CD4-positive, alpha-beta memory T cell (primary cell): ENCODE measurements at regions not wholly inside any gene's neighbourhood (a gene's known extent, or its start where the extent isn't known, plus 50 kb on each side); places are given as distances from the start of the nearest gene placed in this dataset.
A peak's percentile ranks its signal among the peaks of the same experiment; 100 is the strongest.

ENCODE experiments used
- CTCF ChIA-PET: fragments of 350-600 bp; sonication (Branson Sonifier 250); formaldehyde crosslinking; loops from one replicate; lab custom pipeline; 2021; ENCODE audit warnings: inconsistent platforms; ENCODE audit not compliant: partially characterized antibody; lab: Charles Lee
- POLR2A ChIA-PET: fragments of 350-600 bp; sonication (Branson Sonifier 250); formaldehyde crosslinking; loops from one replicate; lab custom pipeline; 2021; ENCODE audit not compliant: partially characterized antibody; lab: Charles Lee
- DNase-seq, 5 donors: peaks; one replicate each; pipeline versions ENCODE4 v3.0.0 to v3.0.0-alpha.2; 2020 to 2022; ENCODE audit warnings: mixed read lengths in 1 of 5
- H3K27ac ChIP-seq: one replicate; pipeline ENCODE4 v1.7.0; 2013; ENCODE audit warnings: low read depth, low read length
- H3K27me3 ChIP-seq: 2 replicates; pipeline ENCODE4 v1.7.0; 2013; ENCODE audit warnings: mild to moderate bottlenecking, low read length, moderate library complexity; ENCODE audit not compliant: insufficient read depth
- H3K36me3 ChIP-seq: 2 replicates; pipeline ENCODE4 v1.7.0; 2013; ENCODE audit warnings: mild to moderate bottlenecking, low read length, moderate library complexity; ENCODE audit not compliant: insufficient read depth
- H3K4me1 ChIP-seq: 2 replicates; pipeline ENCODE4 v1.7.0; 2013; ENCODE audit warnings: mild to moderate bottlenecking, low read length, moderate library complexity; ENCODE audit not compliant: insufficient read depth
- H3K4me3 ChIP-seq, 2 donors: one replicate each; pipeline ENCODE4 v1.7.0; 2013; ENCODE audit warnings: low read length in 2 of 2, mild to moderate bottlenecking in 1 of 2
- H3K9me3 ChIP-seq, 2 donors: one replicate each; pipeline ENCODE4 v1.7.0; 2013; ENCODE audit warnings: low read length in 2 of 2, control low read depth in 1 of 2; ENCODE audit not compliant: control insufficient read depth in 1 of 2
- H3K27ac Mint-ChIP-seq, 7 donors: one replicate each; pipeline ENCODE4 v1.8.0; 2020 to 2021; ENCODE audit warnings: mixed read lengths in 7 of 7, mild to moderate bottlenecking in 6 of 7, inconsistent platforms in 3 of 7, moderate library complexity in 3 of 7
- H3K27me3 Mint-ChIP-seq, 2 donors: one replicate each; pipeline ENCODE4 v1.8.0; 2020 to 2021; ENCODE audit warnings: mixed read lengths in 2 of 2
- H3K36me3 Mint-ChIP-seq, 2 donors: one replicate each; pipeline ENCODE4 v1.8.0; 2020 to 2021; ENCODE audit warnings: mixed read lengths in 2 of 2, inconsistent platforms in 1 of 2, mild to moderate bottlenecking in 1 of 2
- H3K4me1 Mint-ChIP-seq, 4 donors: one replicate each; pipeline ENCODE4 v1.8.0; 2020 to 2021; ENCODE audit warnings: mixed read lengths in 4 of 4, mild to moderate bottlenecking in 1 of 4
- H3K4me3 Mint-ChIP-seq, 8 donors: one replicate each; pipeline ENCODE4 v1.8.0; 2020 to 2021; ENCODE audit warnings: mixed read lengths in 8 of 8, mild to moderate bottlenecking in 7 of 8, moderate library complexity in 6 of 8, inconsistent platforms in 3 of 8
- H3K9me3 Mint-ChIP-seq, 8 donors: one replicate each; pipeline ENCODE4 v1.8.0; 2020 to 2021; ENCODE audit warnings: mixed read lengths in 8 of 8, mild to moderate bottlenecking in 5 of 8, inconsistent platforms in 3 of 8, moderate library complexity in 1 of 8
- intact Hi-C: fragments of 100-400 bp; cut with micrococcal nuclease; formaldehyde crosslinking; loops from one replicate; pipeline ENCODE4 v1.15.1; 2023

DNA sequence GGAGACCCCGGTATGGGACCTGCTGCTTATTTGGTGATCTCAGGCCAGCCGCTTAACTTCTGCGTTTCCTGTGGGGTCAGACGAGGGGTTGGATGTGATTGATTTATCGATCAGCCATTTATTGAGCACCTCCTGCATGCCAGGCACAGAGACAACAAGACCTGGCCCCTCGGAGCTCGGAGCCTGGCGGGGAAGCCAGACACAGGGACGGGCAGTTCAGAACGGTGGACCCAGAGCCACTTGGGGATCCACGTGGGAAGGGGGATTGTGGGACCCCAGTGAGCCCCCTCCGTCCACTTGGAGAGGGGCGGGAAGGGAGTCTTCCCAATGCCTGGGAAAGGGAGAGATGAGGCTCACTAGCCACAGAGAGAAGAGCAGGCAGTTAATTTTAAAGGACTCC is 84.7 kb upstream of the CIBAR2 start:
- H3K9me3 Mint-ChIP-seq = peaks cover 0 to 3% (median 0%) of the 10 kb centered on the region in 8 donors
- no peak overlapping the region for H3K27ac ChIP-seq
- no peak for DNase-seq
- H3K4me1 Mint-ChIP-seq = no peaks in the 10 kb centered on the region
- H3K9me3 ChIP-seq = no peaks in the 10 kb centered on the region
- CTCF ChIA-PET = no interaction called here
- intact Hi-C loops = no loop called here
- no peak overlapping the region for H3K4me3 ChIP-seq
- H3K4me3 Mint-ChIP-seq = no peak overlapping the region
- peaks cover 1 to 8% of the 10 kb centered on the region in 2 donors for H3K27me3 Mint-ChIP-seq
- no peaks in the 10 kb centered on the region for H3K36me3 ChIP-seq
- H3K27ac Mint-ChIP-seq = no peak overlapping the region
- no peaks in the 10 kb centered on the region for H3K36me3 Mint-ChIP-seq
- no peaks in the 10 kb centered on the region for H3K27me3 ChIP-seq
- H3K4me1 ChIP-seq = no peaks in the 10 kb centered on the region
- POLR2A ChIA-PET = no interaction called here

DNA sequence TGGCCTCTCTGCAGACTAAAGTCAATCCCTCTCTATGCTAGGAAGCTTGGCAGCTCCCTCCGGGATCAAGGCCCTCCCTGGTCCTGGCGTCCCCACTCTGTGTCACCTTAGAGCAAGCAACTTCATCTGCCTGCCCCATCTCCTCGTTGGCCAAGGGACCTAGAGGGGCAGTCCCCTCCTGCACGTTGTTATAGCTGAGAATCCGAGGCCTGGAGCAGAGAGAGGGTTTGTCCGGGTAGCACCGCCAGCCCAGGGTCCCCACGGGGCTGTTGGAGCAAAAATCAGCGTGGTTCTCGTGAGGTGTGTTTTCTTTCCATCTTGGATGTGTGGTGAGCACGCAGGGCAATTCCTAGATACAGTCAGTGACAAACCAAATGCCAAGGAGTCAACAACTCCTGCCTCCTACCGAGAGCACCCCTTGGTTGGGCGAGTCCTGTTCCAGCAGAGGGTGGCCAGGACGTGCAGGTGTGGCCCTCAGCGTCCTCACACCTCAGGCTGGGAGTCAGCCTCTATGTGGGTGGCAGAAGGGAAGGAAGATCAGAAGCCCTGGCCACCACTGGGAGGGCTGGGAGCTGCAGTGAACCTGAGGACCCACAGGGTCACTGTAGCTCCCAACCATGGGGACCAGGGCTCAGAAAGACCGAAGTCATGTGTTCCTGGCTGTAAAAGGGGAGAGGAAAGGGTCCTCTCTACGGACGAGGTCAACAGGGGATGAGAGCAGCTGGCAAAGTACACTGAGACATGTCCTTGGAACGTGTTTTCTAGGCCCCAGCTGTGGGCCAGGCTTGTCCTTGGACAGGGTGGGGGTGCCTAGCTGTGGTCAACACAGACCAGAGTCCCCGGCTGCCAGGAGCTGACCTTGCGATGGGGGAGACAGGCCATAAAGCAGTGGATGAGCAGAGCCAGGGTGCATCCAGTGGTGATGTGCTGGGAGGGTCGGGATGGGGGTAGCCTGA is 85.6 kb upstream of the CIBAR2 start:
- ChIA-PET CTCF (no interaction called here), POLR2A (no interaction called here)
- H3K27ac ChIP-seq = no peak overlapping the region
- Mint-ChIP-seq H3K9me3 (no peaks in the 10 kb centered on the region), H3K27me3 (peaks cover 1 to 7% of the 10 kb centered on the region in 2 donors), H3K36me3 (no peaks in the 10 kb centered on the region), H3K4me3 (no peak overlapping the region), H3K27ac (no peak overlapping the region), H3K4me1 (no peaks in the 10 kb centered on the region)
- intact Hi-C loops = no loop called here
- H3K4me1 ChIP-seq = no peaks in the 10 kb centered on the region
- no peaks in the 10 kb centered on the region for H3K36me3 ChIP-seq
- H3K27me3 ChIP-seq = no peaks in the 10 kb centered on the region
- DNase-seq = no peak
- no peaks in the 10 kb centered on the region for H3K9me3 ChIP-seq
- no peak overlapping the region for H3K4me3 ChIP-seq

DNA sequence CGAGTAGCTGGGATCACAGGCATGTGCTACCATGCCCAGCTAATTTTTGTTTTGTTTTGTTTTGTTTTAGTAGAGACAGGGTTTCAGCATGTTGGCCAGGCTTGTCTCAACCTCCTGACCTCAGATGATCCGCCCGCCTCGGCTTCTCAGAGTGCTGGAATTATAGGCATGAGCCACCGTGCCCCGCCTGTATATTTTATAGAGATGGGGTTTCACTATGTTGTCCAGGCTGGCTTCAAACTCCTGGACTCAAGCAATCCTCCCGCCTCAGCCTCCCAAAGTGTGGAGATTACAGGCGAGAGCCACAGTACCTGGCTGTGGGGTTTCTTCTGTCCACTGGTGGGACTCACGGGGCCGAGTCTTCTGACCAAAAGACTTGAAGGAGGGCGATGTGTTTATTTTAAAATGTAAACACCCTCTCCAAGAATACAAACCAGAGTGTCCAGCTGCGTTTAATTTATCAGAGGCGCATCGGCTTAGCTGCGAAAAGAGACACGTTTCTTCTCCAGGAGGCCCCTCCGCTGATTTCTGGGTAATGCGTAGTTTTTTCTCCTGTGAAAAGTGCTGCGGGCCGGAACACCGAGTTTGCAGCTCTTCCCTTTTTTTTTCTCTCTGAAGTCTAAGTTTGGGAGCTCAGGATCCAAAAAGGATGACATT is 86.9 kb upstream of the CIBAR2 start:
- Histone ChIP-seq H3K4me1 (no peaks in the 10 kb centered on the region), H3K27ac (no peak overlapping the region), H3K9me3 (no peaks in the 10 kb centered on the region), H3K36me3 (no peaks in the 10 kb centered on the region), H3K27me3 (no peaks in the 10 kb centered on the region), H3K4me3 (no peak overlapping the region)
- Mint-ChIP-seq H3K27me3 (peaks cover 1 to 7% of the 10 kb centered on the region in 2 donors), H3K27ac (no peak overlapping the region), H3K4me1 (no peaks in the 10 kb centered on the region), H3K9me3 (no peaks in the 10 kb centered on the region), H3K36me3 (no peaks in the 10 kb centered on the region), H3K4me3 (no peak overlapping the region)
- DNase-seq = no peak
- intact Hi-C loops = no loop called here
- POLR2A ChIA-PET = no interaction called here
- CTCF ChIA-PET = no interaction called here

DNA sequence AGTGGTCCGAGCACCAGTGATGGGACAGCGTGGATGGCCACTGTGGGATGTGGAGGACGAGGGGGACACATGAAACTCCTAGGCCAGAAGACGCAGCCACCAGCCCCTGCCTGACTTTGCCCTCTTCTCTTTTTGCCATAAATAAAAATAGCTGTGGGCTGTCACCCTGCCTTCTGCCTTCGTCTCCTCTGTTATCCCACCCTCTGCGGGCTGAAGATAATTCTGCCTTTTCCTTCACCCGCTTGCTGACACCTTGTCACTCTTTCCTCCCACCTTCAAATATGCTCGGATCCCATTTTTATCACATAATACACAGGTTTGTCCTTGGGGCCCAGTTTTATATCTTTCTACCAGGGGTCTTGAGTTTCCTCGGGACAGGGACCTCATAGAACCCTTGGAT is 87.6 kb upstream of the CIBAR2 start:
- Mint-ChIP-seq H3K27ac (no peak overlapping the region), H3K4me3 (no peak overlapping the region), H3K36me3 (no peaks in the 10 kb centered on the region), H3K27me3 (peaks cover 1 to 4% of the 10 kb centered on the region in 2 donors), H3K9me3 (no peaks in the 10 kb centered on the region), H3K4me1 (no peaks in the 10 kb centered on the region)
- intact Hi-C loops = no loop called here
- no peak overlapping the region for H3K27ac ChIP-seq
- H3K27me3 ChIP-seq = no peaks in the 10 kb centered on the region
- H3K36me3 ChIP-seq = no peaks in the 10 kb centered on the region
- no peaks in the 10 kb centered on the region for H3K4me1 ChIP-seq
- ChIA-PET CTCF (no interaction called here), POLR2A (no interaction called here)
- no peaks in the 10 kb centered on the region for H3K9me3 ChIP-seq
- DNase-seq = no peak
- no peak overlapping the region for H3K4me3 ChIP-seq

DNA sequence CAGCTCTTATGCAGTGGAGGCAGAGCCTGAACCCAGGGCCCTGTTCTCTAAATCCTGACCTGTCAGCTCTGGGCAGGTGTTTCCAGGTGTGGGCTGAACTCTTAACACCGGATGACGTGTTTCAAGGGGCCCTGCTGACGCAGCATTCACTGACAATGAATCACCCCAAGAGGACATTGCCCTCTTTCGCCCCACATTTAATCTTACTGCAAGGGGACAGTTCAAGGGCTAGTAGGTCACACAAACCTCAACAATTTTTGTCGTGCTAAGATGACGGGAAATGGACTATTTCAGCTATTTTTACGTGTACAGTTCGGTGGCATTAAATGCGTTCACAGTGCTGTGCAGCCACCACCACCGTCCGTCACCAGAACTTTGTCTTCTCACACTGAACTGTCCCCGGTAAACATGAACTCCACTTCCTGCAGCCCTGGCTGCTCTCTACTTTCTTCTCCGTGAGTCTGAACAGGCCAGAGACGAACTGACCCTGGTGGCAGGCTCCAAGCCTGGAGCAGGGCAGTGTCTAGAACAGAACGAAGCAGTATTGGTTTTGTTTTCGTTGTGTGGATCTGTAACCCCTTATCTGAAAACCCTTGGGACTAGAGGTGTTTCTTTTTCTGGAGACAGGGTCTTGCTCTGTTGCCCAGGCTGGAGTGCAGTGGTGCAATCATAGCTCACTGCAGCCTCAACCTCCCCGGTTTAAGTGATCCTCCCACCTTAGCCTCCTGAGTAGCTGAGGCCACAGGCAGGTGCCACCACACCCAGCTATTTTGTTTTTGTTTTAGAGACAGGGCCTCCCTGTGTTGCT is 88.4 kb upstream of the CIBAR2 start:
- POLR2A ChIA-PET = no interaction called here
- Mint-ChIP-seq H3K27me3 (peaks cover 1 to 3% of the 10 kb centered on the region in 2 donors), H3K9me3 (peaks cover 0 to under 1% (median 0%) of the 10 kb centered on the region in 8 donors), H3K36me3 (no peaks in the 10 kb centered on the region), H3K4me3 (no peak overlapping the region), H3K4me1 (no peaks in the 10 kb centered on the region), H3K27ac (peak overlapping the region in 1 of 7 donors; percentile 25)
- CTCF ChIA-PET = no interaction called here
- Histone ChIP-seq H3K9me3 (no peaks in the 10 kb centered on the region), H3K27me3 (no peaks in the 10 kb centered on the region), H3K4me1 (no peaks in the 10 kb centered on the region), H3K36me3 (no peaks in the 10 kb centered on the region), H3K4me3 (no peak overlapping the region), H3K27ac (no peak overlapping the region)
- DNase-seq = no peak
- intact Hi-C loops = no loop called here

DNA sequence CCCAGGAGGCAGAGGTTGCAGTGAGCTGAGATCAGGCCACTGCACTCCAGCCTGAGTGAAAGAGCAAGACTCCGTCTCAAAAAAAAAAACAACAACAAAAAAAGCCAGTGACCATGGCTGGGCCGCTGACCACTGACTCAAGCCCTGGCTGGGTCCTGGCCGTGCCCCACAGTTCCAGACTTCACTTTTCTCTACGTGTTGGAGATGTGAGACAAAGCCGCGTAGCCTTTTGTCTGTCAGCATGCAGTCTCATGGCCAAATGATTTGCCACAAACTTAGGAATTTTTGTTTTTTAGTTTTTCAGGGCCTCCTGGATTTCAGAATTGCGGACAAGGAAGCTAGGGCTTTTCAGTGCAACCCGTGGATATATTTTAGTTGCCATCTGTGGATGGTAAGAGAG is 89.3 kb upstream of the CIBAR2 start:
- Histone ChIP-seq H3K4me1 (no peaks in the 10 kb centered on the region), H3K36me3 (no peaks in the 10 kb centered on the region), H3K27me3 (no peaks in the 10 kb centered on the region), H3K27ac (no peak overlapping the region), H3K4me3 (no peak overlapping the region), H3K9me3 (no peaks in the 10 kb centered on the region)
- H3K9me3 Mint-ChIP-seq = peaks cover 0 to 2% (median 0%) of the 10 kb centered on the region in 8 donors
- no peaks in the 10 kb centered on the region for H3K36me3 Mint-ChIP-seq
- POLR2A ChIA-PET = no interaction called here
- no peaks in the 10 kb centered on the region for H3K4me1 Mint-ChIP-seq
- intact Hi-C loops = no loop called here
- no peak overlapping the region for H3K4me3 Mint-ChIP-seq
- peaks cover 0 to 4% of the 10 kb centered on the region in 2 donors for H3K27me3 Mint-ChIP-seq
- CTCF ChIA-PET = no interaction called here
- no peak for DNase-seq
- no peak overlapping the region for H3K27ac Mint-ChIP-seq

DNA sequence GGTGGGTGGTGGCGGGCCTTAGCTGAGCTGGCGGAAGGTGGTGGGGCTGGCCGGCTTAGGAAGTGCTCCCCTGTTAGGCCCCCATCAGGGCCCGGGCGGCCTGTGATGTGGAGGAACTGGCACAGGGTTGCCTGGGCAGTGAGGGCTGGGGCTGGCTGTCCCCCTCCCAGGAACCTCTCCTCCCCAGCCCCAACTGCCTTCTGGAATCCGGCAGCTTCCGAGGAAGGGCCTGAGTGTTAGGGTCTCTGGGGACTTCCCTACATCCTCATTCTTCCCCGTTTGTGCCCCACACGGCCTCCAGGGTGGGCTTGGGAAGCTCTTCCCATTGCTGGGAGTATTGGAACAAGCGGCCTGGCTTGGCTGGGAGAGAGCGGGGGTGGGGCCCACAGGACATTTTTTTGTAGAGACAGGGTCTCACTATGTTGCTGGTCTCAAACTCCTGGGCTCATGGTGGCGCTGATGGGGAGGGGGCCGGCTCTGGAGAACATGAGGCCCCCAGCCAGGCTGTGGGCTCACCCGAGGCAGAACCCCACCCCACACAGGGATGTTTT is 89.9 kb upstream of the CIBAR2 start:
- no peaks in the 10 kb centered on the region for H3K9me3 ChIP-seq
- no peaks in the 10 kb centered on the region for H3K27me3 ChIP-seq
- H3K4me1 ChIP-seq = no peaks in the 10 kb centered on the region
- no peak for DNase-seq
- H3K27ac ChIP-seq = no peak overlapping the region
- peaks cover 0 to 4% of the 10 kb centered on the region in 2 donors for H3K27me3 Mint-ChIP-seq
- no peaks in the 10 kb centered on the region for H3K36me3 ChIP-seq
- H3K4me3 Mint-ChIP-seq = no peak overlapping the region
- ChIA-PET CTCF (no interaction called here), POLR2A (no interaction called here)
- H3K9me3 Mint-ChIP-seq = peaks cover 0 to 2% (median 0%) of the 10 kb centered on the region in 8 donors
- no peak overlapping the region for H3K27ac Mint-ChIP-seq
- no peaks in the 10 kb centered on the region for H3K36me3 Mint-ChIP-seq
- no peak overlapping the region for H3K4me3 ChIP-seq
- intact Hi-C loops = no loop called here
- H3K4me1 Mint-ChIP-seq = no peaks in the 10 kb centered on the region
